Stimulated activated CD4-positive, alpha-beta T cell treated with anti-CD3 and anti-CD28 coated beads, Interleukin-2, amount 100 ng/mL, for 24 hours (primary cell): ENCODE measurements at regions not wholly inside any gene's neighbourhood (a gene's known extent, or its start where the extent isn't known, plus 50 kb on each side); places are given as distances from the start of the nearest gene placed in this dataset.

Experiments used
- DNase-seq, 2 donors: peaks; one replicate each; pipeline ENCODE4 v3.0.0-alpha.2; 2020

GRCh38 chr2:234763002-234763873 is 188.6 kb upstream of the SH3BP4 start:
- no peak for DNase-seq

- DNase-seq = no peak
These were observed 189.9 kb upstream of the SH3BP4 start for GRCh38 chr2:234761910-234762309.

- no peak for DNase-seq
These were observed 197.7 kb upstream of the SH3BP4 start for GRCh38 chr2:234754126-234754525.

GRCh38 chr2:234753701-234754100 is 198.1 kb upstream of the SH3BP4 start:
- DNase-seq = no peak

GRCh38 chr2:234752966-234753365 is 198.9 kb upstream of the SH3BP4 start:
- DNase-seq = no peak

GRCh38 chr2:234751275-234751973 is 200.4 kb upstream of the SH3BP4 start:
- DNase-seq = no peak

GRCh38 chr2:234747833-234748559 is 203.8 kb upstream of the SH3BP4 start:
- no peak for DNase-seq

GRCh38 chr2:234747032-234747431 is 204.8 kb upstream of the SH3BP4 start:
- DNase-seq = no peak

GRCh38 chr2:234745347-234745746 is 206.5 kb upstream of the SH3BP4 start:
- DNase-seq = no peak

- no peak for DNase-seq
These were observed 209.8 kb upstream of the SH3BP4 start for GRCh38 chr2:234741976-234742375.

GRCh38 chr2:234739061-234739460 is 212.8 kb upstream of the SH3BP4 start:
- DNase-seq = no peak

GRCh38 chr2:234735829-234736228 is 216.0 kb upstream of the SH3BP4 start:
- DNase-seq = no peak

- DNase-seq = no peak
These were observed 217.8 kb upstream of the SH3BP4 start for GRCh38 chr2:234733795-234734600.

GRCh38 chr2:234733093-234733489 is 218.7 kb upstream of the SH3BP4 start:
- DNase-seq = no peak

GRCh38 chr2:234732404-234733092 is 219.3 kb upstream of the SH3BP4 start:
- DNase-seq = no peak

GRCh38 chr2:234731236-234731635 is 220.6 kb upstream of the SH3BP4 start:
- DNase-seq = no peak

GRCh38 chr2:234730066-234730640 is 221.7 kb upstream of the SH3BP4 start:
- no peak for DNase-seq

- DNase-seq = no peak
These were observed 226.1 kb upstream of the SH3BP4 start for GRCh38 chr2:234725528-234726264.

GRCh38 chr2:234724850-234725249 is 227.0 kb upstream of the SH3BP4 start:
- no peak for DNase-seq

GRCh38 chr2:234723400-234723799 is 226.5 kb upstream of the ARL4C start:
- no peak for DNase-seq

- no peak for DNase-seq
These were observed 225.3 kb upstream of the ARL4C start for GRCh38 chr2:234722176-234722575.
